SK-N-SH (cell line): ENCODE measurements at regions not wholly inside any gene's neighbourhood (a gene's known extent, or its start where the extent isn't known, plus 50 kb on each side); places are given as distances from the start of the nearest gene placed in this dataset.

Source experiments
- CTCF ChIA-PET: fragments of 300-600, 350-600 bp; formaldehyde crosslinking; extraction: SDS; loops from one replicate; lab custom pipeline; 2021; lab: Yijun Ruan, JAX
- POLR2A ChIA-PET: fragments of 350-600 bp; sonication (Branson Sonifier 250); formaldehyde crosslinking; extraction: SDS; loops from one replicate; lab custom pipeline; 2020; ENCODE audit warnings: antibody characterized with exemption, inconsistent platforms; lab: Yijun Ruan, JAX
- DNase-seq: peaks from one replicate; pipeline ENCODE4 v3.0.0; 2012
- H2AFZ ChIP-seq: fragments of 200-600 bp; sonication (generic); 2 replicates; pipeline ENCODE4 v1.8.1; 2016; ENCODE audit warnings: antibody characterized with exemption, mild to moderate bottlenecking, low read depth
- H3F3A ChIP-seq: fragments of 200-600 bp; sonication (generic); replicated peaks from 2 replicates; pipeline ENCODE3; 2016; ENCODE audit warnings: antibody characterized with exemption, mild to moderate bottlenecking; ENCODE audit not compliant: insufficient read depth
- H3K27ac ChIP-seq, 2 experiments: fragments of 200-500 bp in 1 of 2; fragments of 200-600 bp in 1 of 2; sonication (Bioruptor generic) in 1 of 2; sonication (generic), shearing (Covaris generic) in 1 of 2; 2 replicates each; pipeline versions ENCODE4 v1.5.1 to v1.6.1; 2014 to 2016; ENCODE audit warnings: low read depth in 2 of 2, inconsistent platforms in 1 of 2, low read length in 1 of 2, mild to moderate bottlenecking in 1 of 2, mixed read lengths in 1 of 2
- H3K27me3 ChIP-seq: fragments of 200-600 bp; sonication (generic), shearing (Covaris generic); 2 replicates; pipeline ENCODE4 v1.6.1; 2016; ENCODE audit warnings: mixed run types; ENCODE audit not compliant: insufficient read depth
- H3K36me3 ChIP-seq, 2 experiments: fragments of 200-500 bp in 1 of 2; fragments of 200-600 bp in 1 of 2; sonication (Bioruptor generic) in 1 of 2; sonication (generic) in 1 of 2; replicated peaks in 1 of 2; 2 replicates each; pipeline versions ENCODE3 to v1.5.1; 2014 to 2016; ENCODE audit warnings: low read length in 1 of 2, mild to moderate bottlenecking in 1 of 2; ENCODE audit not compliant: insufficient read depth in 2 of 2, control insufficient read depth in 1 of 2
- H3K4me1 ChIP-seq, 2 experiments: fragments of 200-500 bp in 1 of 2; fragments of 200-600 bp in 1 of 2; sonication (Bioruptor generic) in 1 of 2; sonication (generic), shearing (Covaris generic) in 1 of 2; 2 replicates each; pipeline versions ENCODE4 v1.5.1 to v1.6.1; 2014 to 2016; ENCODE audit warnings: low read depth in 1 of 2, low read length in 1 of 2, mixed run types in 1 of 2; ENCODE audit not compliant: insufficient read depth in 2 of 2, control insufficient read depth in 1 of 2
- H3K4me2 ChIP-seq: fragments of 200-600 bp; sonication (generic), shearing (Covaris generic); 2 replicates; pipeline ENCODE4 v1.6.1; 2017; ENCODE audit warnings: mixed run types
- H3K4me3 ChIP-seq, 2 experiments: fragments of 200-500 bp in 1 of 2; fragments of 200-600 bp in 1 of 2; sonication (Bioruptor generic) in 1 of 2; sonication (generic), shearing (Covaris generic) in 1 of 2; 2 replicates each; pipeline versions ENCODE4 v1.5.1 to v1.8.1; 2014 to 2016; ENCODE audit warnings: low read depth in 2 of 2, inconsistent platforms in 1 of 2, low read length in 1 of 2, mild to moderate bottlenecking in 1 of 2, mixed read lengths in 1 of 2, moderate library complexity in 1 of 2
- H3K79me2 ChIP-seq: fragments of 200-600 bp; sonication (generic); 2 replicates; pipeline ENCODE4 v1.8.1; 2017; ENCODE audit warnings: mild to moderate bottlenecking; ENCODE audit not compliant: insufficient read depth
- H3K9ac ChIP-seq: fragments of 200-600 bp; sonication (generic); 2 replicates; pipeline ENCODE4 v1.6.1; 2017; ENCODE audit warnings: mixed run types
- H3K9me2 ChIP-seq: fragments of 200-600 bp; sonication (generic); 2 replicates; pipeline ENCODE4 v1.6.1; 2017; ENCODE audit warnings: mixed run types
- H3K9me3 ChIP-seq: fragments of 200-600 bp; sonication (generic); 2 replicates; pipeline ENCODE4 v1.6.1; 2017; ENCODE audit warnings: mixed run types, mild to moderate bottlenecking, moderate library complexity
- H4K20me1 ChIP-seq: fragments of 200-600 bp; sonication (generic); 2 replicates; pipeline ENCODE4 v1.6.1; 2017; ENCODE audit warnings: mild to moderate bottlenecking, mixed run types; ENCODE audit not compliant: insufficient read depth
- CTCF ChIP-seq: fragments of 200-600 bp; sonication (generic); IDR thresholded peaks from 2 replicates; pipeline ENCODE4 v1.6.1; 2017; ENCODE audit warnings: antibody characterized with exemption, mild to moderate bottlenecking, moderate library complexity
- ELF1 ChIP-seq: IDR thresholded peaks from 2 replicates; pipeline ENCODE4 v1.4.0; 2012
- EP300 ChIP-seq, 2 experiments: IDR thresholded peaks; 2 replicates each; pipeline versions ENCODE4 v1.4.0 to v1.6.1; 2012; ENCODE audit warnings: borderline replicate concordance in 1 of 2, low read depth in 1 of 2, low read length in 1 of 2
- FOXJ3 ChIP-seq: sonication (generic); formaldehyde crosslinking; IDR thresholded peaks from 2 replicates; pipeline ENCODE4 v1.5.1; 2020; ENCODE audit warnings: mild to moderate bottlenecking, missing genetic modification reagents
- IRF3 ChIP-seq: fragments of 150-350 bp; IDR thresholded peaks from 2 replicates; pipeline ENCODE4 v1.6.1; 2016; ENCODE audit warnings: mild to moderate bottlenecking, low read depth, low read length
- MAX ChIP-seq: IDR thresholded peaks from 2 replicates; pipeline ENCODE4 v1.4.0; 2012; ENCODE audit warnings: low read depth
- NRF1 ChIP-seq: IDR thresholded peaks from 2 replicates; pipeline ENCODE4 v1.6.1; 2012; ENCODE audit warnings: low read depth, mild to moderate bottlenecking, low read length
- POLR2AphosphoS5 ChIP-seq: IDR thresholded peaks from 2 replicates; pipeline ENCODE4 v1.6.1; 2012; ENCODE audit warnings: low read depth, low read length
- REST ChIP-seq: IDR thresholded peaks from 2 replicates; pipeline ENCODE4 v1.6.1; 2012; ENCODE audit warnings: mild to moderate bottlenecking, low read depth, low read length, moderate library complexity
- RXRA ChIP-seq: IDR thresholded peaks from 2 replicates; pipeline ENCODE4 v1.4.0; 2012; ENCODE audit warnings: low read depth, mild to moderate bottlenecking, borderline replicate concordance
- SIN3A ChIP-seq: IDR thresholded peaks from 2 replicates; pipeline ENCODE4 v1.6.1; 2012; ENCODE audit warnings: low read depth, mild to moderate bottlenecking, low read length, moderate library complexity, borderline replicate concordance
- TEAD4 ChIP-seq: IDR thresholded peaks from 2 replicates; pipeline ENCODE4 v1.4.0; 2012; ENCODE audit warnings: mild to moderate bottlenecking, borderline replicate concordance; ENCODE audit not compliant: insufficient read depth
- USF1 ChIP-seq: IDR thresholded peaks from 2 replicates; pipeline ENCODE4 v1.4.0; 2012; ENCODE audit warnings: low read depth, borderline replicate concordance
- USF2 ChIP-seq: fragments of 150-350 bp; IDR thresholded peaks from 2 replicates; pipeline ENCODE4 v1.6.1; 2017; ENCODE audit warnings: antibody characterized with exemption, low read length, low read depth, borderline replicate concordance
- ZBTB33 ChIP-seq: IDR thresholded peaks from 2 replicates; pipeline ENCODE4 v1.4.0; 2012; ENCODE audit warnings: low read depth, borderline replicate concordance
- WGBS: methylation state at CpG from one replicate; pipeline ENCODE4 v1.1.6; 2017; ENCODE audit warnings: low lambda C conversion rate; 5-methylcytosine and 5-hydroxymethylcytosine counted together

- Histone ChIP-seq H3F3A (no peaks in the 10 kb centered on the region), H3K4me3 (no peak overlapping the region), H2AFZ (no peak overlapping the region), H3K9me2 (no peaks in the 10 kb centered on the region), H3K36me3 (no peaks in the 10 kb centered on the region), H3K79me2 (no peaks in the 10 kb centered on the region), H3K27ac (no peak overlapping the region), H4K20me1 (no peaks in the 10 kb centered on the region)
- no peak for DNase-seq
- POLR2A ChIA-PET, result no interaction called here
- no peak for TF ChIP-seq FOXJ3 (CRISPR knock-in tag)
- TF ChIP-seq RXRA, result no peak
- no peak for TF ChIP-seq MAX
- no peak for TF ChIP-seq REST
- no peak for TF ChIP-seq ELF1
- no peak for TF ChIP-seq ZBTB33
- no peak for TF ChIP-seq USF2
- TF ChIP-seq TEAD4, result no peak
- no peak for TF ChIP-seq IRF3
- no peak for TF ChIP-seq CTCF
- TF ChIP-seq POLR2AphosphoS5, result no peak
- no peak for TF ChIP-seq USF1
- TF ChIP-seq NRF1, result no peak
- TF ChIP-seq EP300 (IDR thresholded peaks at IDR 0.05; ENCODE audit: borderline replicate concordance in 1 of 2, low read depth in 1 of 2, low read length in 1 of 2), result no peak
- no peak for TF ChIP-seq SIN3A
- TF ChIP-seq, all 33 proteins: peak for 0
- no peaks in the 10 kb centered on the region for H3K27me3 ChIP-seq
- 87% methylated on average over 8 of the region's 8 CpGs for WGBS
- no peaks in the 10 kb centered on the region for H3K4me1 ChIP-seq
- H3K9ac ChIP-seq, result no peak overlapping the region
- H3K9me3 ChIP-seq, result no peaks in the 10 kb centered on the region
- no peak overlapping the region for H3K4me2 ChIP-seq
- CTCF ChIA-PET, result interaction anchor here (1.0 kb wide), 1 partner anchor 10 kb away, joined by 3 read pairs; no protein-coding TSS in a partner anchor
Observed at GRCh38 chr18:29002747-29003146, 825.8 kb upstream of the CDH2 start.
